GM19397 (cell line): ENCODE measurements at regions not wholly inside any gene's neighbourhood (a gene's known extent, or its start where the extent isn't known, plus 50 kb on each side); places are given as distances from the start of the nearest gene placed in this dataset.
A peak's percentile ranks its signal among the peaks of the same experiment; 100 is the strongest.
"Not testable (repeated sequence)": the region's sequence is repeated elsewhere in the genome, so short reads cannot be mapped to it uniquely, and the experiment has no call there.

Experiments used
- ATAC-seq: cut with Tn5 transposase; IDR thresholded peaks from one replicate; pipeline ENCODE4 v1.9.1; 2021; ENCODE audit warnings: mild to moderate bottlenecking, moderate library complexity; ENCODE audit not compliant: unreplicated experiment

GRCh38 chr7:35968140-35968940, 167.5 kb downstream of the SEPTIN7 start:
- no peak for ATAC-seq

- ATAC-seq = no peak
These were observed 168.2 kb downstream of the SEPTIN7 start for GRCh38 chr7:35969066-35969465.

GRCh38 chr7:35970458-35970857, 169.6 kb downstream of the SEPTIN7 start:
- ATAC-seq = no peak

- ATAC-seq = peak; percentile 54
These were observed 170.5 kb downstream of the SEPTIN7 start for GRCh38 chr7:35971133-35971891.

- peak; percentile 72 for ATAC-seq
These were observed 175.1 kb downstream of the SEPTIN7 start for GRCh38 chr7:35975851-35976454.

GRCh38 chr7:35978816-35979640, 174.0 kb upstream of the EEPD1 start:
- ATAC-seq = not testable (repeated sequence)

- ATAC-seq = no peak
These were observed 170.5 kb upstream of the EEPD1 start for GRCh38 chr7:35982600-35982999.

- ATAC-seq = no peak
These were observed 169.4 kb upstream of the EEPD1 start for GRCh38 chr7:35983626-35984025.

GRCh38 chr7:35985126-35985754, 167.8 kb upstream of the EEPD1 start:
- ATAC-seq = peak; percentile 94

- ATAC-seq = no peak
These were observed 166.0 kb upstream of the EEPD1 start for GRCh38 chr7:35987016-35987415.

- no peak for ATAC-seq
These were observed 164.9 kb upstream of the EEPD1 start for GRCh38 chr7:35988105-35988504.

- ATAC-seq = no peak
These were observed 164.2 kb upstream of the EEPD1 start for GRCh38 chr7:35988818-35989217.

GRCh38 chr7:35991511-35992232, 161.4 kb upstream of the EEPD1 start:
- no peak for ATAC-seq

- no peak for ATAC-seq
These were observed 160.6 kb upstream of the EEPD1 start for GRCh38 chr7:35992436-35992835.

GRCh38 chr7:35993113-35993512, 159.9 kb upstream of the EEPD1 start:
- ATAC-seq = no peak

GRCh38 chr7:35993676-35994606, 159.1 kb upstream of the EEPD1 start:
- no peak for ATAC-seq

GRCh38 chr7:35995334-35995733, 157.7 kb upstream of the EEPD1 start:
- no peak for ATAC-seq

- no peak for ATAC-seq
These were observed 154.6 kb upstream of the EEPD1 start for GRCh38 chr7:35998481-35998880.

GRCh38 chr7:36001546-36001945, 151.5 kb upstream of the EEPD1 start:
- no peak for ATAC-seq
